ENCODE measurements at regions not wholly inside any gene's neighbourhood (a gene's known extent, or its start where the extent isn't known, plus 50 kb on each side); places are given as distances from the start of the nearest gene placed in this dataset.
A peak's percentile ranks its signal among the peaks of the same experiment; 100 is the strongest.
"Not testable (repeated sequence)": the region's sequence is repeated elsewhere in the genome, so short reads cannot be mapped to it uniquely, and the experiment has no call there.

GRCh38 chr21:41622201-41622600 lies 114.2 kb upstream of the TMPRSS2 start:
- intact Hi-C loops (cut with DNase I) = no loop called here
- ATAC-seq (no peak), DNase-seq (ENCODE audit: missing footprints) (no peak)

GRCh38 chr21:41621513-41621912 lies 113.6 kb upstream of the TMPRSS2 start:
- intact Hi-C loops (cut with DNase I) = no loop called here
- DNase-seq (ENCODE audit: missing footprints) = no peak

GRCh38 chr21:41620982-41621381 lies 113.0 kb upstream of the TMPRSS2 start:
- no peak for ATAC-seq
- intact Hi-C loops (cut with DNase I) = no loop called here
- DNase-seq (ENCODE audit: missing footprints) = no peak

More at GRCh38 chr21:41621513-41621912, 113.6 kb upstream of the TMPRSS2 start:
- ATAC-seq = no peak

- DNase-seq (ENCODE audit: missing footprints) (no peak), ATAC-seq (no peak)
- intact Hi-C loops (cut with DNase I) = no loop called here
Observed at GRCh38 chr21:41620541-41620940, 112.6 kb upstream of the TMPRSS2 start.

- ATAC-seq (no peak), DNase-seq (ENCODE audit: missing footprints) (no peak)
- intact Hi-C loops (cut with DNase I) = loop anchor here (10.0 kb wide), 1 partner anchor 259 kb away; the partner anchor contains the start of gene PRDM15
Observed at GRCh38 chr21:41616031-41616591, 108.2 kb upstream of the TMPRSS2 start.

- intact Hi-C loops (cut with DNase I) = loop anchor here (10.0 kb wide), 1 partner anchor 259 kb away; the partner anchor contains the start of gene PRDM15
- ATAC-seq (no peak), DNase-seq (ENCODE audit: missing footprints) (no peak)
Observed at GRCh38 chr21:41615613-41616012, 107.7 kb upstream of the TMPRSS2 start.

GRCh38 chr21:41614511-41614910 lies 106.6 kb upstream of the TMPRSS2 start:
- intact Hi-C loops (cut with DNase I) = loop anchor here (5.0 to 10.0 kb wide), 2 partner anchors 260 to 503 kb away; partner anchors contain the start of gene PRDM15
- DNase-seq (ENCODE audit: missing footprints) = no peak
- no peak for ATAC-seq

- intact Hi-C loops (cut with DNase I) = loop anchor here (5.0 to 10.0 kb wide), 2 partner anchors 261 to 504 kb away; partner anchors contain the start of gene PRDM15
- no peak for ATAC-seq
- no peak for DNase-seq (ENCODE audit: missing footprints)
Observed at GRCh38 chr21:41613533-41613909, 105.6 kb upstream of the TMPRSS2 start.

GRCh38 chr21:41612674-41613532 lies 104.9 kb upstream of the TMPRSS2 start:
- ATAC-seq (peak; percentile 96), DNase-seq (ENCODE audit: missing footprints) (peak; percentile 85)
- intact Hi-C loops (cut with DNase I) = loop anchor here (1.0 to 10.0 kb wide), 3 partner anchors 165 to 504 kb away; partner anchors contain the start of gene PRDM15

GRCh38 chr21:41611966-41612606 lies 104.1 kb upstream of the TMPRSS2 start:
- ATAC-seq = no peak
- intact Hi-C loops (cut with DNase I) = loop anchor here (1.0 to 10.0 kb wide), 3 partner anchors 166 to 505 kb away; partner anchors contain the start of gene PRDM15
- no peak for DNase-seq (ENCODE audit: missing footprints)

- DNase-seq (ENCODE audit: missing footprints) = no peak
- intact Hi-C loops (cut with DNase I) = loop anchor here (5.0 to 10.0 kb wide), 2 partner anchors 263 to 506 kb away; partner anchors contain the start of gene PRDM15
- no peak for ATAC-seq
Observed at GRCh38 chr21:41611441-41611840, 103.5 kb upstream of the TMPRSS2 start.

GRCh38 chr21:41610840-41611115 lies 102.8 kb upstream of the TMPRSS2 start:
- not testable (repeated sequence) for ATAC-seq; DNase-seq (ENCODE audit: missing footprints)
- intact Hi-C loops (cut with DNase I) = loop anchor here (5.0 to 10.0 kb wide), 2 partner anchors 264 to 507 kb away; partner anchors contain the start of gene PRDM15

- ATAC-seq (no peak), DNase-seq (ENCODE audit: missing footprints) (no peak)
- intact Hi-C loops (cut with DNase I) = loop anchor here (5.0 to 10.0 kb wide), 2 partner anchors 265 to 507 kb away; partner anchors contain the start of gene PRDM15
Observed at GRCh38 chr21:41610042-41610839, 102.3 kb upstream of the TMPRSS2 start.

GRCh38 chr21:41606706-41607105 lies 98.7 kb upstream of the TMPRSS2 start:
- ATAC-seq (no peak), DNase-seq (ENCODE audit: missing footprints) (no peak)
- intact Hi-C loops (cut with DNase I) = no loop called here

GRCh38 chr21:41605934-41606285 lies 98.0 kb upstream of the TMPRSS2 start:
- DNase-seq (ENCODE audit: missing footprints) (no peak), ATAC-seq (no peak)
- intact Hi-C loops (cut with DNase I) = no loop called here

- ATAC-seq (no peak), DNase-seq (ENCODE audit: missing footprints) (no peak)
- intact Hi-C loops (cut with DNase I) = no loop called here
Observed at GRCh38 chr21:41605178-41605933, 97.4 kb upstream of the TMPRSS2 start.

- no peak for ATAC-seq
- DNase-seq (ENCODE audit: missing footprints) = no peak
- intact Hi-C loops (cut with DNase I) = no loop called here
Observed at GRCh38 chr21:41604583-41605041, 96.7 kb upstream of the TMPRSS2 start.

- no peak for DNase-seq (ENCODE audit: missing footprints)
- ATAC-seq = no peak
Observed at GRCh38 chr21:41603476-41603875, 95.5 kb upstream of the TMPRSS2 start.

More at GRCh38 chr21:41603476-41603875, 95.5 kb upstream of the TMPRSS2 start:
- intact Hi-C loops (cut with DNase I) = no loop called here

Measured in Right ventricle myocardium inferior (tissue), 1 donor.